Neuronal stem cell (in vitro differentiated cells): ENCODE measurements at regions not wholly inside any gene's neighbourhood (a gene's known extent, or its start where the extent isn't known, plus 50 kb on each side); places are given as distances from the start of the nearest gene placed in this dataset.

Experiments
- DNase-seq: peaks from one replicate; pipeline ENCODE4 v3.0.0-alpha.2; 2013; ENCODE audit warnings: low spot score
- H2AFZ ChIP-seq: one replicate; pipeline ENCODE4 v1.6.1; 2013; ENCODE audit warnings: mild to moderate bottlenecking, low read length, inconsistent platforms
- H2AK5ac ChIP-seq: 2 replicates; pipeline ENCODE4 v1.6.1; 2013; ENCODE audit warnings: low read depth, mild to moderate bottlenecking, inconsistent platforms, low read length, moderate library complexity, mixed read lengths
- H2BK120ac ChIP-seq: 2 replicates; pipeline ENCODE4 v1.6.1; 2013; ENCODE audit warnings: low read depth, mild to moderate bottlenecking, inconsistent platforms, low read length, moderate library complexity, mixed read lengths
- H2BK12ac ChIP-seq: one replicate; pipeline ENCODE4 v1.6.1; 2013; ENCODE audit warnings: low read length, inconsistent platforms
- H2BK15ac ChIP-seq: 2 replicates; pipeline ENCODE4 v1.6.1; 2013; ENCODE audit warnings: mild to moderate bottlenecking, low read length, inconsistent platforms, mixed read lengths
- H2BK5ac ChIP-seq: one replicate; pipeline ENCODE4 v1.6.1; 2013; ENCODE audit warnings: inconsistent platforms, mild to moderate bottlenecking, low read length, moderate library complexity
- H3K14ac ChIP-seq: one replicate; pipeline ENCODE4 v1.6.1; 2013; ENCODE audit warnings: low read length, inconsistent platforms
- H3K18ac ChIP-seq: 2 replicates; pipeline ENCODE4 v1.6.1; 2013; ENCODE audit warnings: low read length, inconsistent platforms
- H3K23ac ChIP-seq: 2 replicates; pipeline ENCODE4 v1.6.1; 2013; ENCODE audit warnings: low read depth, mild to moderate bottlenecking, mixed read lengths, low read length, inconsistent platforms; ENCODE audit not compliant: poor library complexity
- H3K27ac ChIP-seq: replicated peaks from 3 replicates; pipeline ENCODE4 v1.5.1; 2013; ENCODE audit warnings: low read length, inconsistent platforms
- H3K27me3 ChIP-seq, 3 experiments: 2 replicates each; pipeline ENCODE4 v1.6.1; 2013; ENCODE audit warnings: low read length in 3 of 3, mild to moderate bottlenecking in 2 of 3, inconsistent platforms in 1 of 3, low read depth in 1 of 3, mixed read lengths in 1 of 3, moderate library complexity in 1 of 3; ENCODE audit not compliant: control insufficient read depth in 3 of 3, insufficient read depth in 3 of 3
- H3K36me3 ChIP-seq, 2 donors: replicated peaks in 1 of 2; 2 replicates each; pipeline ENCODE4 v1.6.1; 2013; ENCODE audit warnings: low read length in 2 of 2; ENCODE audit not compliant: control insufficient read depth in 2 of 2, insufficient read depth in 2 of 2
- H3K4ac ChIP-seq: 2 replicates; pipeline ENCODE4 v1.6.1; 2013; ENCODE audit warnings: inconsistent platforms, mild to moderate bottlenecking, low read length, moderate library complexity
- H3K4me1 ChIP-seq, 2 donors: 1 replicate in 1 of 2; 2 replicates in 1 of 2; pipeline ENCODE4 v1.6.1; 2013; ENCODE audit warnings: low read length in 2 of 2, low read depth in 1 of 2; ENCODE audit not compliant: control insufficient read depth in 2 of 2, insufficient read depth in 1 of 2
- H3K4me2 ChIP-seq: one replicate; pipeline ENCODE4 v1.6.1; 2013; ENCODE audit warnings: mild to moderate bottlenecking, low read length, inconsistent platforms; ENCODE audit not compliant: insufficient read depth, poor library complexity, severe bottlenecking
- H3K4me3 ChIP-seq, 2 donors: 2 replicates each; pipeline ENCODE4 v1.5.1; 2013; ENCODE audit warnings: low read length in 2 of 2, mild to moderate bottlenecking in 2 of 2, inconsistent platforms in 1 of 2, moderate library complexity in 1 of 2
- H3K79me1 ChIP-seq: one replicate; pipeline ENCODE4 v1.6.1; 2013; ENCODE audit warnings: low read depth, mild to moderate bottlenecking, inconsistent platforms, low read length, moderate library complexity
- H3K9ac ChIP-seq: one replicate; pipeline ENCODE4 v1.6.1; 2013; ENCODE audit warnings: mild to moderate bottlenecking, low read depth, low read length, inconsistent platforms; ENCODE audit not compliant: poor library complexity
- H3K9me3 ChIP-seq, 2 donors: replicated peaks in 1 of 2; 2 replicates each; pipeline versions ENCODE3 to v1.6.1; 2013; ENCODE audit warnings: low read length in 2 of 2, mild to moderate bottlenecking in 2 of 2, inconsistent platforms in 1 of 2, low read depth in 1 of 2, mixed read lengths in 1 of 2, moderate library complexity in 1 of 2; ENCODE audit not compliant: control insufficient read depth in 2 of 2, insufficient read depth in 1 of 2
- H4K8ac ChIP-seq: one replicate; pipeline ENCODE4 v1.6.1; 2013; ENCODE audit warnings: low read depth, mild to moderate bottlenecking, inconsistent platforms, low read length, moderate library complexity
- H4K91ac ChIP-seq: one replicate; pipeline ENCODE4 v1.6.1; 2013; ENCODE audit warnings: low read length, low read depth, mild to moderate bottlenecking, inconsistent platforms; ENCODE audit not compliant: poor library complexity
- WGBS, 2 donors: extraction: QIAGEN DNeasy Blood & Tissue Kit; methylation state at CpG; one replicate each; pipeline ENCODE4 v1.1.7; 2013; ENCODE audit warnings: missing lambda C conversion rate in 2 of 2, mixed read lengths in 1 of 2; ENCODE audit not compliant: insufficient read length in 2 of 2, insufficient replicate concordance in 1 of 2; ENCODE audit errors: extremely low coverage in 2 of 2; 5-methylcytosine and 5-hydroxymethylcytosine counted together

- no peak overlapping the region for H3K27ac ChIP-seq
- H3K4ac ChIP-seq, result no peak overlapping the region
- H4K91ac ChIP-seq, result no peak overlapping the region
- H2AK5ac ChIP-seq, result no peak overlapping the region
- no peaks in the 10 kb centered on the region for H3K4me1 ChIP-seq
- no peak overlapping the region for H3K4me2 ChIP-seq
- H3K36me3 ChIP-seq, result no peaks in the 10 kb centered on the region
- no peak overlapping the region for H2BK120ac ChIP-seq
- H2BK5ac ChIP-seq, result no peak overlapping the region
- no peak overlapping the region for H3K9ac ChIP-seq
- no peaks in the 10 kb centered on the region for H3K79me1 ChIP-seq
- H3K4me3 ChIP-seq, result no peak overlapping the region
- H3K23ac ChIP-seq, result no peak overlapping the region
- no peak overlapping the region for H3K14ac ChIP-seq
- no peak overlapping the region for H2BK12ac ChIP-seq
- H2BK15ac ChIP-seq, result no peak overlapping the region
- H3K27me3 ChIP-seq, result no peaks in the 10 kb centered on the region
- H3K9me3 ChIP-seq, result no peaks in the 10 kb centered on the region
- no peak overlapping the region for H3K18ac ChIP-seq
- no CpG with 5 or more reads among the region's 8 CpGs for WGBS, 2 donors
- H2AFZ ChIP-seq, result no peak overlapping the region
- H4K8ac ChIP-seq, result no peak overlapping the region
- DNase-seq, result no peak
Observed at GRCh38 chr4:153137677-153138630, 66.3 kb upstream of the TRIM2 start.

DNA sequence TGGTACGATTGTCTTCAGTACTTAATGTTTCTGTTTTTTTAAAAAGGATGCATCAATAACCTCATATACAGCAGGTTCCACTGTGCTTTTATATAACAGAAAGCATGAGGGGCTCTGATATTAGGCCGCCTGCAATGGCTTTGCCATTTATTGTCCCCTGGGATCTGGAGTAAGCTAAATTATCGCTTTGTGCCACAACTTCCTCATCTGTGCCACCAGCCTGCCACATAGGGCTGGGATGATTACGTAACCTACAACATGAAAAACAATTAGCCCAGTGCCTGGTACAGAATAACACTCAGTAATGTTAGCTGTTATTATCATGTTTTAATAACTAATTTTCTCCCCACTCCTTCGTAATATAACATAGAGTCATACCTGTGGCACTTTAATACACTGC is 65.5 kb upstream of the TRIM2 start:
- H3K79me1 ChIP-seq, result no peaks in the 10 kb centered on the region
- H2BK12ac ChIP-seq, result no peak overlapping the region
- DNase-seq, result no peak
- H2BK120ac ChIP-seq, result no peak overlapping the region
- H3K9ac ChIP-seq, result no peak overlapping the region
- no peak overlapping the region for H3K14ac ChIP-seq
- H3K23ac ChIP-seq, result no peak overlapping the region
- H3K27me3 ChIP-seq, result no peaks in the 10 kb centered on the region
- no CpG with 5 or more reads among the region's 5 CpGs for WGBS, 2 donors
- H3K4ac ChIP-seq, result no peak overlapping the region
- H2AK5ac ChIP-seq, result no peak overlapping the region
- no peak overlapping the region for H4K91ac ChIP-seq
- H3K18ac ChIP-seq, result no peak overlapping the region
- H2AFZ ChIP-seq, result no peak overlapping the region
- no peaks in the 10 kb centered on the region for H3K36me3 ChIP-seq
- H3K4me2 ChIP-seq, result no peak overlapping the region
- H4K8ac ChIP-seq, result no peak overlapping the region
- H3K9me3 ChIP-seq, result no peaks in the 10 kb centered on the region
- H3K4me3 ChIP-seq, result no peak overlapping the region
- H2BK15ac ChIP-seq, result no peak overlapping the region
- no peak overlapping the region for H3K27ac ChIP-seq
- H2BK5ac ChIP-seq, result no peak overlapping the region
- peaks cover 0 to 7% of the 10 kb centered on the region in 2 donors for H3K4me1 ChIP-seq

DNA sequence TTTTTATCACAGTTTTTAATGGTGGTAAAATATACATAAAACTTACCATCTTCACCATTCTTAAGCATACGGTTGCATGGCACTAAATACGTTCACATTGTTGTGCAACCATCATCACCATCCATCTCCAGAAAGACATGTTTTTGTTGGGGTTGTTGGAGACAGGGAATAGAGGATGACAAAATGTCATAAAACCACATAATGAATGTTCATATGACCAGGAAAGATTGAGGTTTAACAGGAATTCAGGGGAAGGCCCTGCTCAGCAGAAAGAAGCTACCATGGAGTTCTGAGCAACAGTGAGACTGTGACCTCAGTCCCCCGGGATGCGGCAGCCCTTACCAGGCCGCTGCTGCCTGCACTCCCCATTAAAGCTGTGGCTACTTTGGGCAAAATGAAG is 63.9 kb upstream of the TRIM2 start:
- H2BK15ac ChIP-seq, result no peak overlapping the region
- no CpG with 5 or more reads among the region's 5 CpGs for WGBS, 2 donors
- H3K36me3 ChIP-seq, result no peaks in the 10 kb centered on the region
- H2AK5ac ChIP-seq, result no peak overlapping the region
- no peak for DNase-seq
- H3K4me2 ChIP-seq, result no peak overlapping the region
- no peak overlapping the region for H3K4me3 ChIP-seq
- H3K14ac ChIP-seq, result no peak overlapping the region
- no peak overlapping the region for H3K9ac ChIP-seq
- no peak overlapping the region for H2BK5ac ChIP-seq
- no peaks in the 10 kb centered on the region for H3K9me3 ChIP-seq
- H3K4ac ChIP-seq, result no peak overlapping the region
- no peak overlapping the region for H2AFZ ChIP-seq
- H2BK120ac ChIP-seq, result no peak overlapping the region
- no peak overlapping the region for H3K23ac ChIP-seq
- no peaks in the 10 kb centered on the region for H3K27me3 ChIP-seq
- H2BK12ac ChIP-seq, result no peak overlapping the region
- H4K8ac ChIP-seq, result no peak overlapping the region
- no peak overlapping the region for H4K91ac ChIP-seq
- H3K4me1 ChIP-seq, result peaks cover 0 to 18% of the 10 kb centered on the region in 2 donors
- no peak overlapping the region for H3K27ac ChIP-seq
- no peak overlapping the region for H3K18ac ChIP-seq
- no peaks in the 10 kb centered on the region for H3K79me1 ChIP-seq

- no peak overlapping the region for H2BK15ac ChIP-seq
- H3K4me2 ChIP-seq, result no peak overlapping the region
- DNase-seq, result no peak
- H3K4ac ChIP-seq, result no peak overlapping the region
- H4K8ac ChIP-seq, result no peak overlapping the region
- WGBS, 2 donors, result no CpG with 5 or more reads among the region's 1 CpG
- H3K9ac ChIP-seq, result no peak overlapping the region
- H3K9me3 ChIP-seq, result no peaks in the 10 kb centered on the region
- H3K4me3 ChIP-seq, result no peak overlapping the region
- no peak overlapping the region for H3K23ac ChIP-seq
- no peaks in the 10 kb centered on the region for H3K27me3 ChIP-seq
- H3K36me3 ChIP-seq, result no peaks in the 10 kb centered on the region
- H2BK120ac ChIP-seq, result no peak overlapping the region
- no peak overlapping the region for H2BK5ac ChIP-seq
- H3K18ac ChIP-seq, result no peak overlapping the region
- peaks cover 0 to 18% of the 10 kb centered on the region in 2 donors for H3K4me1 ChIP-seq
- H2AFZ ChIP-seq, result no peak overlapping the region
- H2AK5ac ChIP-seq, result no peak overlapping the region
- H3K79me1 ChIP-seq, result no peaks in the 10 kb centered on the region
- no peak overlapping the region for H3K27ac ChIP-seq
- H4K91ac ChIP-seq, result no peak overlapping the region
- H2BK12ac ChIP-seq, result no peak overlapping the region
- no peak overlapping the region for H3K14ac ChIP-seq
Observed at GRCh38 chr4:153141238-153141637, 63.0 kb upstream of the TRIM2 start.
